ENCODE measurements at regions not wholly inside any gene's neighbourhood (a gene's known extent, or its start where the extent isn't known, plus 50 kb on each side); places are given as distances from the start of the nearest gene placed in this dataset.

- H3K27me3 ChIP-seq: no peaks in the 10 kb centered on the region
- no peaks in the 10 kb centered on the region for H3K4me1 ChIP-seq (replicated peaks in 1 of 2)
- intact Hi-C loops (cut with DNase I): no loop called here
- H3K36me3 ChIP-seq (replicated peaks in 1 of 2): no peaks in the 10 kb centered on the region
- 62 to 71% (median 64%) methylated on average over 4 of the region's 4 CpGs for WGBS, 4 donors
- H3K4me3 ChIP-seq: no peak overlapping the region
- no peak for TF ChIP-seq POLR2A (IDR thresholded peaks at IDR 0.05)
- no peak for TF ChIP-seq CTCF (IDR thresholded peaks at IDR 0.05)
- no peak overlapping the region for H3K27ac ChIP-seq
- H3K9me3 ChIP-seq (replicated peaks in 1 of 3): no peaks in the 10 kb centered on the region
- DNase-seq: no peak
Observed at GRCh38 chr1:82395440-82395839, 594.7 kb downstream of the ADGRL2 start.

- DNase-seq: peak in 2 of 7 donors; percentile 2 to 7
- Histone ChIP-seq H3K27ac (no peak overlapping the region), H3K4me1 (replicated peaks in 1 of 2) (no peaks in the 10 kb centered on the region), H3K9me3 (replicated peaks in 1 of 3) (no peaks in the 10 kb centered on the region), H3K4me3 (no peak overlapping the region), H3K36me3 (replicated peaks in 1 of 2) (no peaks in the 10 kb centered on the region), H3K27me3 (no peaks in the 10 kb centered on the region)
- TF ChIP-seq CTCF (IDR thresholded peaks at IDR 0.05): no peak
- TF ChIP-seq POLR2A (IDR thresholded peaks at IDR 0.05): no peak
- intact Hi-C loops (cut with DNase I): no loop called here
- WGBS, 4 donors: 47 to 66% (median 61%) methylated on average over 1 of the region's 1 CpG
Observed at GRCh38 chr1:82392946-82393345, 592.2 kb downstream of the ADGRL2 start.

- Histone ChIP-seq H3K27ac (no peak overlapping the region), H3K36me3 (replicated peaks in 1 of 2) (no peaks in the 10 kb centered on the region), H3K9me3 (replicated peaks in 1 of 3) (no peaks in the 10 kb centered on the region), H3K4me3 (no peak overlapping the region), H3K4me1 (replicated peaks in 1 of 2) (no peaks in the 10 kb centered on the region), H3K27me3 (no peaks in the 10 kb centered on the region)
- DNase-seq: no peak
- WGBS, 4 donors: 76 to 87% (median 83%) methylated on average over 2 of the region's 2 CpGs
- intact Hi-C loops (cut with DNase I): no loop called here
- TF ChIP-seq POLR2A (IDR thresholded peaks at IDR 0.05): no peak
- TF ChIP-seq CTCF (IDR thresholded peaks at IDR 0.05): no peak
Observed at GRCh38 chr1:82392513-82392912, 591.8 kb downstream of the ADGRL2 start.

- no peak for TF ChIP-seq POLR2A (IDR thresholded peaks at IDR 0.05)
- no peak for TF ChIP-seq CTCF (IDR thresholded peaks at IDR 0.05)
- Histone ChIP-seq H3K27me3 (no peaks in the 10 kb centered on the region), H3K27ac (no peak overlapping the region), H3K36me3 (replicated peaks in 1 of 2) (no peaks in the 10 kb centered on the region), H3K9me3 (replicated peaks in 1 of 3) (no peaks in the 10 kb centered on the region), H3K4me1 (replicated peaks in 1 of 2) (no peaks in the 10 kb centered on the region), H3K4me3 (no peak overlapping the region)
- intact Hi-C loops (cut with DNase I): no loop called here
- DNase-seq: no peak
- WGBS, 4 donors: 82 to 92% (median 92%) methylated on average over 2 of the region's 2 CpGs
Observed at GRCh38 chr1:82391712-82392111, 591.0 kb downstream of the ADGRL2 start.

All from adrenal gland (tissue), 9 donors.